CD8-positive, alpha-beta memory T cell (primary cell): ENCODE measurements at regions not wholly inside any gene's neighbourhood (a gene's known extent, or its start where the extent isn't known, plus 50 kb on each side); places are given as distances from the start of the nearest gene placed in this dataset.

ENCODE experiments used
- CTCF ChIA-PET: fragments of 350-600 bp; sonication (Branson Sonifier 250); formaldehyde crosslinking; loops from one replicate; lab custom pipeline; 2021; ENCODE audit warnings: antibody characterized with exemption; lab: Charles Lee
- POLR2A ChIA-PET: fragments of 350-600 bp; sonication (Branson Sonifier 250); formaldehyde crosslinking; loops from one replicate; lab custom pipeline; 2021; ENCODE audit warnings: antibody characterized with exemption; lab: Charles Lee
- DNase-seq, 5 donors: peaks; one replicate each; pipeline versions ENCODE4 v3.0.0 to v3.0.0-alpha.2; 2020 to 2022; ENCODE audit warnings: mixed read lengths in 1 of 5
- H3K27ac ChIP-seq: one replicate; pipeline ENCODE4 v1.7.0; 2013; ENCODE audit warnings: low read depth, mild to moderate bottlenecking, low read length, moderate library complexity
- H3K27me3 ChIP-seq: 2 replicates; pipeline ENCODE4 v1.7.0; 2013; ENCODE audit warnings: low read length, mild to moderate bottlenecking; ENCODE audit not compliant: insufficient read depth, poor library complexity, severe bottlenecking
- H3K36me3 ChIP-seq: 2 replicates; pipeline ENCODE4 v1.7.0; 2013; ENCODE audit warnings: mild to moderate bottlenecking, low read length, moderate library complexity; ENCODE audit not compliant: insufficient read depth
- H3K4me1 ChIP-seq: 2 replicates; pipeline ENCODE4 v1.7.0; 2013; ENCODE audit warnings: mild to moderate bottlenecking, low read length, moderate library complexity; ENCODE audit not compliant: insufficient read depth
- H3K4me3 ChIP-seq: 2 replicates; pipeline ENCODE4 v1.7.0; 2013; ENCODE audit warnings: mild to moderate bottlenecking, low read length
- H3K9me3 ChIP-seq: 2 replicates; pipeline ENCODE4 v1.7.0; 2013; ENCODE audit warnings: mild to moderate bottlenecking, low read length
- H3K27ac Mint-ChIP-seq, 8 donors: one replicate each; pipeline ENCODE4 v1.8.0; 2020 to 2021; ENCODE audit warnings: mixed read lengths in 8 of 8, mild to moderate bottlenecking in 6 of 8, inconsistent platforms in 3 of 8, moderate library complexity in 3 of 8
- H3K27me3 Mint-ChIP-seq, 2 donors: one replicate each; pipeline ENCODE4 v1.8.0; 2020 to 2021; ENCODE audit warnings: mixed read lengths in 2 of 2, mild to moderate bottlenecking in 1 of 2, moderate library complexity in 1 of 2
- H3K36me3 Mint-ChIP-seq, 3 donors: one replicate each; pipeline ENCODE4 v1.8.0; 2020 to 2021; ENCODE audit warnings: mixed read lengths in 3 of 3, inconsistent platforms in 1 of 3, mild to moderate bottlenecking in 1 of 3
- H3K4me1 Mint-ChIP-seq, 3 donors: one replicate each; pipeline ENCODE4 v1.8.0; 2020 to 2021; ENCODE audit warnings: mixed read lengths in 3 of 3, inconsistent platforms in 1 of 3, mild to moderate bottlenecking in 1 of 3
- H3K4me3 Mint-ChIP-seq, 7 donors: one replicate each; pipeline ENCODE4 v1.8.0; 2020 to 2021; ENCODE audit warnings: mixed read lengths in 7 of 7, mild to moderate bottlenecking in 6 of 7, moderate library complexity in 4 of 7, inconsistent platforms in 2 of 7
- H3K9me3 Mint-ChIP-seq, 5 donors: one replicate each; pipeline ENCODE4 v1.8.0; 2020 to 2022; ENCODE audit warnings: mixed read lengths in 5 of 5, mild to moderate bottlenecking in 3 of 5, moderate library complexity in 2 of 5, inconsistent platforms in 1 of 5

DNA sequence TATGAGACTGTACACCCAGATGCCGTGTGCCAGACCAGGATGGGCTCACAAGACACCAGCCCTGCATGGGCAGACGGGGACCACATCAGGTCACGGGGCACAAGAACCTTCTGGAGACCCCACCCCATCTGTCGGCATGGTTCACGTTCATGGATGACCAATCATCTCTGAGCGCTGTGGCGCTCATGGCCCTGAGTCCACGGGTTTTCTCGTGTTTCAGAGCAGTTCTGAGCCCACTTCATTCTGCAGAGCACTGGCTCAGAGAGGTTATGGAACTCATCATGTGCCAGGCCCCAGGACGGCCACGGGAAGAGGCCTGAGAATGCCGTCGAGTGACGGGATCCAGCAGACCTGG lies 63.0 kb upstream of the PPARA start:
- H3K36me3 ChIP-seq: no peaks in the 10 kb centered on the region
- ChIA-PET CTCF (no interaction called here), POLR2A (no interaction called here)
- peaks cover 0 to 12% (median 0%) of the 10 kb centered on the region in 3 donors for H3K36me3 Mint-ChIP-seq
- no peak overlapping the region for H3K4me3 Mint-ChIP-seq
- H3K4me1 ChIP-seq: no peaks in the 10 kb centered on the region
- H3K9me3 ChIP-seq: no peaks in the 10 kb centered on the region
- no peak overlapping the region for H3K4me3 ChIP-seq
- H3K9me3 Mint-ChIP-seq: no peaks in the 10 kb centered on the region
- H3K27me3 ChIP-seq: no peaks in the 10 kb centered on the region
- H3K4me1 Mint-ChIP-seq: peaks cover 0 to 9% (median 0%) of the 10 kb centered on the region in 3 donors
- H3K27ac Mint-ChIP-seq: no peak overlapping the region
- no peaks in the 10 kb centered on the region for H3K27me3 Mint-ChIP-seq
- H3K27ac ChIP-seq: no peak overlapping the region
- no peak for DNase-seq

DNA sequence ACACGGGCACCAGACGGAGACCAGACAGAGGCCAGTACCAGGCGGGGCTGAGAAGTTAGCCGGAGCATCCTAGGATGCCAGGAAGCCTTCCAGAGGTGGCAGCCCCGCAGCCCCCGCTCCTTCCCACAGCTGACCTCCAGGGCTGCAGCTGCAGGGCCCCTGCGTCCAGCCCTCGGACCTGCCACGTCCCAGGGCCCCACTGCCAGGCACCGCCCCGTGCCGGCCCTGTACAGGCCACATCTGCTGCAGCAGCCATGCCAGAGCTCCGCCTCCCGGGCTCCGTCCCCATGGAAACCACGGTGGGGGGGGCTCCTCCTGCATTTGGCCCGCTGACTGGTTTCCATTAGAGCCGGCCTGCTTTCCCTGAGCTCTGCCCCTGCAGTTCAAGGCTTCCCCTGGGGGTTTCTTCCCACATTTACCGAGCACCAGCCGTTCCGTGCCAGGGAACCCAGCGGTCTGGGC lies 62.5 kb upstream of the PPARA start:
- Mint-ChIP-seq H3K36me3 (peaks cover 0 to 12% (median 0%) of the 10 kb centered on the region in 3 donors), H3K27ac (no peak overlapping the region), H3K4me3 (no peak overlapping the region), H3K9me3 (no peaks in the 10 kb centered on the region), H3K27me3 (no peaks in the 10 kb centered on the region), H3K4me1 (peaks cover 0 to 11% (median 0%) of the 10 kb centered on the region in 3 donors)
- Histone ChIP-seq H3K36me3 (no peaks in the 10 kb centered on the region), H3K27ac (no peak overlapping the region), H3K9me3 (no peaks in the 10 kb centered on the region), H3K4me1 (no peaks in the 10 kb centered on the region), H3K27me3 (no peaks in the 10 kb centered on the region), H3K4me3 (no peak overlapping the region)
- ChIA-PET CTCF (no interaction called here), POLR2A (no interaction called here)
- DNase-seq: no peak

DNA sequence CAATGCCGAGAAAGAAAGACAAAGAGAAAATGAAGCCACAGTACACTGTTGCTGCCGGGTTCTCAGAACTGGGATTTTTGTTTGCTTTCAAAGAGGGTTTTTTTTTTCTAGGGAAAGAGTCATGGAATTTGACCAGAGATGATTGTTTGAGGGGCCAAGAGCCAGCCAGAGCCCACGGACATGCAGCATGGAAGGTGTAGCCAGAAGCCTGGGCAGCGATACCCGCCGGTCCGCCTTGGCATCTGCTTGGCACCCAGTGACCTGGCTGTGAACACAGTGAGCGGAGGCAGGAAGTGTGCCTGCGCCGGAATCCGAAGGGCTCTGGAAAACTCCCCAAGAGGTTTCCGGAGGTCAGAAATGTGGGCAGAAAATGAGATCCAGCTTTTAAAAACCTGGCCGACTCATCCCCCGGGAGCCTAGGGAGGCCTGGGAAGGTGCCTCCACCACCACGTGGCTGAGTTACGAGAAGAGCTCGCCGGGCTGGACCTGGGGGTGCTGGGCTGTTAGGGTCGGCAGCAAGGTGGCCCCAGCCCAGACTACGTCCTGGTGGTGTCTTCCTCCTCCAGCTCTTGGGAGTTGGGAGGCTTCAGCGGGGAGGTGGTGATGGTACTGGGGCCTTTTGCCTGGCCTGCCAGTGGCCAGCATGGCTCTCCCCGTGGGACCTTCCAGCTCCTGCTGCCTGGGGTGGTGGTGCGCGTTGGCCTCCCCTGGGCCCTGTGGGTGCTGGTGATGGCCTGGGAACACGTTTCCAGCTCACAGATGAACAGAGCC lies 61.6 kb upstream of the PPARA start:
- POLR2A ChIA-PET: no interaction called here
- CTCF ChIA-PET: no interaction called here
- no peak for DNase-seq
- Histone ChIP-seq H3K4me1 (no peaks in the 10 kb centered on the region), H3K27me3 (no peaks in the 10 kb centered on the region), H3K27ac (no peak overlapping the region), H3K9me3 (no peaks in the 10 kb centered on the region), H3K36me3 (no peaks in the 10 kb centered on the region), H3K4me3 (no peak overlapping the region)
- H3K36me3 Mint-ChIP-seq: peaks cover 0 to 11% (median 0%) of the 10 kb centered on the region in 3 donors
- no peaks in the 10 kb centered on the region for H3K27me3 Mint-ChIP-seq
- H3K4me1 Mint-ChIP-seq: peaks cover 0 to 5% (median 0%) of the 10 kb centered on the region in 3 donors
- H3K9me3 Mint-ChIP-seq: no peaks in the 10 kb centered on the region
- H3K27ac Mint-ChIP-seq: peak overlapping the region in 1 of 8 donors; percentile 64
- no peak overlapping the region for H3K4me3 Mint-ChIP-seq

DNA sequence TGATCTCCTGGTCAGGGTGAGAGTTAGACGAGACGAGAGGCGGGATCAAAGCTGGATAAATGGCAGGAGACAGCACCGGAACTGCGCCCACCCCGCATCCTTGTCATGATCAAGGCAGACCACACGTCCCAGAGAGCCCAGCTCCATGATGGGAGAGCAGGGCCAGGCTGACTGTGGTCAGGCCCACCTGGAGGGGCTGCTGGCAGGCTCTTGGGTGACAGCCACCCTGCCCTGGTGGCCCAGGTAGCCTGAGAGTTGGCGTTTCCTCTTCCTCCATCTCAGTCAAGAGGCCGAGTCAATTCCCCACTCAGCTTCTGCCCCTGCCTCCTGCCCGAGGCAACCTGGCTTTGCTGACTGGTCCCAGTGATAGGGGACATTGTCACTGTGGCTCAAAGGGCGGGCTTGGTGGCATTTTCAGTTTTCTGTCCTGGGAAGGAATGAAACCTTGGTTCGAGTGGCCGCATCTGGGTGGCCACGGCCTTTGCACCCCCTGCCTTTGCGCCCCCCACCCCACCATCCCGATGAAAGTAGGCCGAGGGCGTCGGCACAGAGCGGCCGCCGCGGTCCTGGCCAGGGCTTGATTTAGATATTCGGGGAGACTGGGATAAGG lies 60.8 kb upstream of the PPARA start:
- Mint-ChIP-seq H3K4me3 (no peak overlapping the region), H3K27me3 (no peaks in the 10 kb centered on the region), H3K27ac (no peak overlapping the region), H3K9me3 (no peaks in the 10 kb centered on the region), H3K36me3 (peaks cover 0 to 11% (median 0%) of the 10 kb centered on the region in 3 donors), H3K4me1 (peaks cover 0 to 5% (median 0%) of the 10 kb centered on the region in 3 donors)
- H3K27me3 ChIP-seq: no peaks in the 10 kb centered on the region
- no peaks in the 10 kb centered on the region for H3K36me3 ChIP-seq
- DNase-seq: no peak
- H3K4me1 ChIP-seq: no peaks in the 10 kb centered on the region
- CTCF ChIA-PET: interaction anchor here (1.0 kb wide), 1 partner anchor 84 kb away, joined by 3 read pairs; no protein-coding TSS in a partner anchor
- H3K4me3 ChIP-seq: no peak overlapping the region
- H3K27ac ChIP-seq: no peak overlapping the region
- POLR2A ChIA-PET: no interaction called here
- H3K9me3 ChIP-seq: no peaks in the 10 kb centered on the region

DNA sequence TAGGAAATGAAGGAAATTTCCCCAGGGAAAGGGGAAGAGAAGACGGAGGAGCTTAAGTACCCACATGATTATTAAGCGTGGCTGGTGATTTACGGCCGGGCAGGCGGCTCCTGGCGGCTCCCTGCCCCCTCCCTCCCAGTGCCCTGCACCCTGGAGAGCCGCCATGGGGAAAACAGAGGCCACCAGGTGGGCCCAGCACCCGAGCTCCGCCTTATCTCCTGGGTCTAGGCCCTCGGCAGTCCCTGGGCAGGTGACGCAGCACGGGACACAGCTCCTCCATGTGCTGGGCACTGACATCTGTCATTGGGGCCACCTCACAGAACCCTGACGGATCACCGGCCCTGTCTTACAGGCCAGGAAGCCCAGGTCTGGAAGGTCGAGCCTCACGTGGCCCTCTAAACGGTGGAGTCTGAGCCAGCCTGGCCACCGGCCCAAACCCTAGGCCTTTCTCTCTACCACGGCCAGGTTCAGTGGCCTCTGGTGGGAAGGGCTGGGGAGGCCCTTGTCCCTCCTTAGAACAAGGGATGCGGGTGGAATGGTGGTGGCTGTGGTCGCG lies 60.2 kb upstream of the PPARA start:
- peaks cover 0 to 5% (median 0%) of the 10 kb centered on the region in 3 donors for H3K4me1 Mint-ChIP-seq
- Histone ChIP-seq H3K27ac (no peak overlapping the region), H3K4me1 (no peaks in the 10 kb centered on the region), H3K27me3 (no peaks in the 10 kb centered on the region), H3K4me3 (no peak overlapping the region), H3K9me3 (no peaks in the 10 kb centered on the region), H3K36me3 (no peaks in the 10 kb centered on the region)
- ChIA-PET POLR2A (no interaction called here), CTCF (interaction anchor here (1.0 kb wide), 1 partner anchor 84 kb away, joined by 3 read pairs; no protein-coding TSS in a partner anchor)
- peaks cover 0 to 11% (median 0%) of the 10 kb centered on the region in 3 donors for H3K36me3 Mint-ChIP-seq
- DNase-seq: no peak
- no peak overlapping the region for H3K4me3 Mint-ChIP-seq
- H3K9me3 Mint-ChIP-seq: no peaks in the 10 kb centered on the region
- no peaks in the 10 kb centered on the region for H3K27me3 Mint-ChIP-seq
- no peak overlapping the region for H3K27ac Mint-ChIP-seq

DNA sequence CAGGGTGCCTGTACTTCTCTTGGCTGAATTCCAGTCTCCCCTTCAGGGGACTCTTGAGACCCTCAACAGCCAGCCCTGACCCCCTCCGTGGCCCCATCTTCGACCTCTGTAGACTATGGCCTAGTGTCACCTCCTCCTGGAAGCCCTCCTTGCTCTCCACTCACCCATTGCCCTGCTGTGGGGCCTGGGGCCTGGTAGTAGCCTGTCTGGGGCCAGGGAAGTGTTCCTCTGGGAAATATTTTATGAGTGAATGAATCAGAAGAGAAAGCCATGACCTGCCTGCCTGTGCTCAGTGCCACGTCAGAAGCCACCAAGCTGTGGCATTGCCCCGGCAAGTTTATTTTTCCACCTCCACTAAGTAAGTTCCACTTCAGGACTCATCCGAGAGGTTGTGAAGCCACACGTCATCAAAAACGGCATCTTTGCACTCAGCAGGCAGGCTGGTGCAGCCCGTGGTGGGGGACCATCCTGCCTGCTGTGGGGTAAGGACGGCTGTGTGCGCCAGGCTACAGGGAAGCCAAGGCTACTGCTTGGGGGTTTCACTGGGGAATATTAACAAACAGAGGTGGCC lies 59.6 kb upstream of the PPARA start:
- ChIA-PET CTCF (interaction anchor here (1.0 to 1.6 kb wide), 2 partner anchors 27 to 85 kb away, joined by 3 read pairs; no protein-coding TSS in a partner anchor), POLR2A (no interaction called here)
- Histone ChIP-seq H3K27ac (no peak overlapping the region), H3K36me3 (no peaks in the 10 kb centered on the region), H3K4me1 (no peaks in the 10 kb centered on the region), H3K9me3 (no peaks in the 10 kb centered on the region), H3K27me3 (no peaks in the 10 kb centered on the region), H3K4me3 (no peak overlapping the region)
- H3K27me3 Mint-ChIP-seq: no peaks in the 10 kb centered on the region
- peaks cover 0 to 5% (median 0%) of the 10 kb centered on the region in 3 donors for H3K4me1 Mint-ChIP-seq
- H3K27ac Mint-ChIP-seq: peak overlapping the region in 2 of 8 donors; percentile 23 to 32
- H3K36me3 Mint-ChIP-seq: peaks cover 0 to 11% (median 0%) of the 10 kb centered on the region in 3 donors
- no peak overlapping the region for H3K4me3 Mint-ChIP-seq
- H3K9me3 Mint-ChIP-seq: no peaks in the 10 kb centered on the region
- no peak for DNase-seq

DNA sequence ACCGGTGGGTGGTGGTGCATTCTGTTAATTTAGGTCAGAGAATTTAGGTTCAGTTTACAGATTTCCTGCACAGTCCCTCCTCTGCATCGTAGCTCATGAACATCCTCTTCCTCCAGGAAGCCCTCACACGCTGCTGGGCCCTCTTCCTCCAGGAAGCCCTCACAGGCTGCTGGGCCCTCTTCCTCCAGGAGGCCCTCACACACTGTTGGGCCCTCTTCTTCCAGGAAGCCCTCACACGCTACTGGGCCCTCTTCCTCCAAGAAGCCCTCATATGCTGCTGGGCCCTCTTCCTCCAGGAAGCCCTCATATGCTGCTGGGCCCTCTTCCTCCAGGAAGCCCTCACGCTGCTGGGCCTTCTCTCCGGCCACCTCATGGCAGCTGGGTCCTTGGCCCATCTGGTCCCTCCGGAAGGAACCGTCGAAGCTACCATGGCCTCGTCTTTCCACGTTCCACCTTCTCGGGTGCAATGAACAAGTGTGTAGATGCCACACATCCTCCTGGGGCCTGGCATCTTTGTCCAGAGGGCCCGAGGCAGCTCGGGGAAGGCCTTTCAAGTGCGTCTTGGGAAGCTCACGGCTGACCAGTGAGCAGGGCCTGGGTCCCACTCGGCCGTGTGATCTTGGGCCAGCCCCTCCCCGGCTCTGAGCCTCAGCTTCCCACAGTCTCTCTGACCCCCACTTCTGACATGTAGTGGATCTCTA lies 58.9 kb upstream of the PPARA start:
- H3K27ac ChIP-seq: no peak overlapping the region
- no peaks in the 10 kb centered on the region for H3K27me3 ChIP-seq
- DNase-seq: no peak
- H3K4me3 ChIP-seq: no peak overlapping the region
- Mint-ChIP-seq H3K36me3 (peaks cover 0 to 11% (median 0%) of the 10 kb centered on the region in 3 donors), H3K4me1 (peaks cover 0 to 5% (median 0%) of the 10 kb centered on the region in 3 donors), H3K9me3 (no peaks in the 10 kb centered on the region), H3K4me3 (no peak overlapping the region), H3K27me3 (no peaks in the 10 kb centered on the region), H3K27ac (peak overlapping the region in 1 of 8 donors; percentile 23)
- no peaks in the 10 kb centered on the region for H3K9me3 ChIP-seq
- POLR2A ChIA-PET: no interaction called here
- no peaks in the 10 kb centered on the region for H3K4me1 ChIP-seq
- H3K36me3 ChIP-seq: no peaks in the 10 kb centered on the region
- CTCF ChIA-PET: interaction anchor here (1.6 kb wide), 1 partner anchor 26 kb away, joined by 3 read pairs; no protein-coding TSS in a partner anchor
